ENCODE measurements at regions not wholly inside any gene's neighbourhood (a gene's known extent, or its start where the extent isn't known, plus 50 kb on each side); places are given as distances from the start of the nearest gene placed in this dataset.

DNA sequence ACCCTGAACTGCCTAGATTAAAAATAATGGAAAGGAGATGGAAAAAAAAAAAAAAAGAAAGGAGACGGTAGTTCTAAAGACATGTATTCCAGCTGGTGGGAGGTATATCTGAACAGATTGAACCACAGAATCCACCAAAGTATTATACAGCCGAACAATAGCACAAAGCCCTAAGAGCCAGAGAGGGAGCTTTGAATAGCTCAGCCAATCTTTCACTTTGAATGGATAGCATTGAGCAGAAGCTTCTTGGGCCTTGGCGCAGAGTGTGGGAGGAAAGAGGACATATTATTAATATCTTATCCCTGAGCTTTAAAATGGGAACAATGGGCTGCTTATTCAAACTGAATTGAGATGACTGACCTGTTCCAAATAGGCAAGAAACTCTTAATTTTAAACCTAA is 147.8 kb upstream of the PAQR3 start:
- Histone ChIP-seq H3K27me3 (replicated peaks) (no peaks in the 10 kb centered on the region), H3K27ac (no peak overlapping the region), H3K4me3 (ENCODE audit: low read depth, low read length) (no peak overlapping the region), H3K36me3 (replicated peaks) (no peaks in the 10 kb centered on the region)
- no peak for DNase-seq
- in situ Hi-C loops (cut with HindIII; ENCODE audit: low pct_ligation_motif_present, low sequenced_read_pairs), result no loop called here
- TF ChIP-seq, protein P1, sequence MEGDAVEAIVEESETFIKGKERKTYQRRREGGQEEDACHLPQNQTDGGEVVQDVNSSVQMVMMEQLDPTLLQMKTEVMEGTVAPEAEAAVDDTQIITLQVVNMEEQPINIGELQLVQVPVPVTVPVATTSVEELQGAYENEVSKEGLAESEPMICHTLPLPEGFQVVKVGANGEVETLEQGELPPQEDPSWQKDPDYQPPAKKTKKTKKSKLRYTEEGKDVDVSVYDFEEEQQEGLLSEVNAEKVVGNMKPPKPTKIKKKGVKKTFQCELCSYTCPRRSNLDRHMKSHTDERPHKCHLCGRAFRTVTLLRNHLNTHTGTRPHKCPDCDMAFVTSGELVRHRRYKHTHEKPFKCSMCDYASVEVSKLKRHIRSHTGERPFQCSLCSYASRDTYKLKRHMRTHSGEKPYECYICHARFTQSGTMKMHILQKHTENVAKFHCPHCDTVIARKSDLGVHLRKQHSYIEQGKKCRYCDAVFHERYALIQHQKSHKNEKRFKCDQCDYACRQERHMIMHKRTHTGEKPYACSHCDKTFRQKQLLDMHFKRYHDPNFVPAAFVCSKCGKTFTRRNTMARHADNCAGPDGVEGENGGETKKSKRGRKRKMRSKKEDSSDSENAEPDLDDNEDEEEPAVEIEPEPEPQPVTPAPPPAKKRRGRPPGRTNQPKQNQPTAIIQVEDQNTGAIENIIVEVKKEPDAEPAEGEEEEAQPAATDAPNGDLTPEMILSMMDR (IDR thresholded peaks at IDR 0.05; ENCODE audit: low read depth, low read length, missing control alignments), result no peak

DNA sequence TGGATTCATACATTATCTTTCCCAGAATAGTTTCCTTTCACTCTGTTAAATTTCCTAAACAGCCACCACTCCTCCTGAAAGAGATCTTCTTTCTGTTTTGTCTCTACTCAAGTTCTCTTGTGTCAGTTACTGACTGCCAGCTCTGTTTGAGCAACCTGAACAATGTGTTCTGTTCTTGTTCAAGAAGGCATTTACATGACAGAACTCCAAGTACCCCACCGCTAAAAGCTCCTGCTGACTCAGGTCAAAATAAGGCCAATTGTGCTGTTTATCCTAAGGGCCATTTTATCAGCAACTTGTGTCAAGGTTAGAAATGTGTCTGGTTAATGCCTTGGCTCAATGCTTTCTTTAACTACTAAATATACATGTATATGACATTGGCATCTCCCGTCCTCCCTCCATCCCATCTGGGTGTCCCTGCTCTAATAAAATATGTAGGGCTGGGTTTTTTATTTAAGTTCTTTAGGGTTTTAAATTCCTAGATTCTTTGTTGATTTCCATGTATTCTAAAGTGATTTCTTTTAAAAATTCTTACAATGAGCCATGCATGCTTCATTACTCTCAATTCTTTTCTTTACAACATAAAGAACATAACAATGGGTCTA is 144.3 kb upstream of the PAQR3 start:
- Histone ChIP-seq H3K36me3 (replicated peaks) (no peaks in the 10 kb centered on the region), H3K4me3 (ENCODE audit: low read depth, low read length) (no peak overlapping the region), H3K27ac (no peak overlapping the region), H3K27me3 (replicated peaks) (no peaks in the 10 kb centered on the region)
- no peak for DNase-seq
- in situ Hi-C loops (cut with HindIII; ENCODE audit: low pct_ligation_motif_present, low sequenced_read_pairs), result no loop called here
- TF ChIP-seq, protein P1 (IDR thresholded peaks at IDR 0.05; ENCODE audit: low read depth, low read length, missing control alignments), result no peak

DNA sequence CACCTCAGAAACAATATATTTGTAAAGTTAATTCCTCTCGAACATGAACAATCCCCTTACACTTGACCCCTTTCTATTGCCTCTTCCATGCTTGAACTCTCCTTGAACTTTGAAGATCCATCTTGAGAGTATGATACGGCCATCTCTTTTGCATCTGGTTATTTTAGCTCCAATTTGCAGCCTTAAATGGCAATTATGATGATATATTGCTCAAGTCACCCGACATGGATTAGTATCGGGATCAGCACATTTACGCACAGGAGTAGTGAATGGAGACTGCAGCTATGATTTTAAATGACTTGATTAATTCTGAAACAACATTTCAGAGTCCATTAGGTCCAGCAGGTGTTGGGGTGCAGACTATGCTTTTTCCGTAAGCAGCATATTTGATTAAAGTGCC is 143.8 kb upstream of the PAQR3 start:
- Histone ChIP-seq H3K27me3 (replicated peaks) (no peaks in the 10 kb centered on the region), H3K27ac (no peak overlapping the region), H3K4me3 (ENCODE audit: low read depth, low read length) (no peak overlapping the region), H3K36me3 (replicated peaks) (no peaks in the 10 kb centered on the region)
- TF ChIP-seq, protein P1 (IDR thresholded peaks at IDR 0.05; ENCODE audit: low read depth, low read length, missing control alignments), result no peak
- DNase-seq, result no peak
- in situ Hi-C loops (cut with HindIII; ENCODE audit: low pct_ligation_motif_present, low sequenced_read_pairs), result no loop called here

DNA sequence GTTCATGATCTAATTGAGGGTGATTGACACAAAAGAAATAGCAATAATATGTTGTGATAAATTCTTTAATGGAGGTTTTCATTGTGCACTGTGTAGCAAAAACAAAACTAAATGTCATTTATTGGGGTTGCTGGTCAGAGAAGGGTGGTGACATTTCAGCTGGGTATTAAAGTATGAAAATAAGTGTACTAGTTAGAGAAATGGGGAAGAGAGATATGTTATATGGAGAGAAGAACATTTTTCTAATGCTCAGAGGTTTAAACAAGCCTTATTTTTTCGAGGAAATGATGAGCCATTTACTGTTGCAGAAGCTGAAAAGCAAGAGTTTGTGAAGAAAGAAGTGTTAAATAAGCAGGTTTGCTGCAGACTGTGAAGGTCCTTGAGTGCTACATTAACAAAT is 142.7 kb upstream of the PAQR3 start:
- in situ Hi-C loops (cut with HindIII; ENCODE audit: low pct_ligation_motif_present, low sequenced_read_pairs), result no loop called here
- DNase-seq, result no peak

DNA sequence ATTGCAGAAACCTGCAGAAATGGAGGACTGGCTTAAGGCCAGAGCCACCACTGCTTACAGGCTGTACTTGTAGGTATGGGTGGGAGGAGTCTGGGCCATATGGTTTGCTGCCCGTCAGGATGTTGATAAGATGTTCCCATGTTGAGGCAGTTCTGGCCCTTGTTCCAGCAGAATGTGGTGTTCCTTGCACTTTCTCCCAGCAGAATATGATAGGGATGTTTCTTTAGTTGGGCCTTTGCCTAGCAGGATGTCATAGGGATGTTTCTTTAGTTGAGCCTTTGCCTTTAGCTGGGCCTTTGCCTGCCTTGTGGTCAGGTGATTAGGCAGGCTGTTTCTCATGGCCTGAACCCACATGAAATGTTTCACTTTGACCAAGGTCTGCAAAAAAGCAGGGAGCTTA is 139.1 kb upstream of the PAQR3 start:
- no peak overlapping the region for H3K27ac ChIP-seq
- no peak overlapping the region for H3K4me3 ChIP-seq (ENCODE audit: low read depth, low read length)
- H3K36me3 ChIP-seq (replicated peaks), result no peaks in the 10 kb centered on the region
- H3K27me3 ChIP-seq (replicated peaks), result no peaks in the 10 kb centered on the region
- no peak for DNase-seq
- TF ChIP-seq, protein P1 (IDR thresholded peaks at IDR 0.05; ENCODE audit: low read depth, low read length, missing control alignments), result no peak
- in situ Hi-C loops (cut with HindIII; ENCODE audit: low pct_ligation_motif_present, low sequenced_read_pairs), result no loop called here

More for the DNA sequence above, 142.7 kb upstream of the PAQR3 start:
- TF ChIP-seq, protein P1 (IDR thresholded peaks at IDR 0.05; ENCODE audit: low read depth, low read length, missing control alignments), result no peak
- Histone ChIP-seq H3K27me3 (replicated peaks) (no peaks in the 10 kb centered on the region), H3K4me3 (ENCODE audit: low read depth, low read length) (no peak overlapping the region), H3K27ac (no peak overlapping the region), H3K36me3 (replicated peaks) (no peaks in the 10 kb centered on the region)

DNA sequence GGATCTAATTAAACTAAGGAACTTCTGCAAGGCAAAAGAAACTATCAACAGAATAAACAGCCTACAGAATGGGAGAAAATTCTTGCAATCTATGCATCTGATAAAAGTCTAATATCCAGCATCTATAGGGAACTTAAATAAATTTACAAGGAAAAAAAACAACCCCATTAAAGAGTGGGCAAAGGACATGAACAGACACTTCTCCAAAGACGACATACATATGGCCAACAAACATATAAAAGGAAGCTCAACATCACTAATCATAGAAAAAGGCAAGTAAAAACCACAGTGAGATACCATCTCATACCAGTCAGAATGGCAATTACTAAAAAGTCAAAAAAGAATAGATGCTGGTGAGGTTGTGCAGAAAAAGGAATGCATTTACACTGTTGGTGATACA is 134.8 kb upstream of the PAQR3 start:
- DNase-seq, result no peak
- no peak overlapping the region for H3K27ac ChIP-seq
- H3K36me3 ChIP-seq (replicated peaks), result no peaks in the 10 kb centered on the region
- TF ChIP-seq, protein P1 (IDR thresholded peaks at IDR 0.05; ENCODE audit: low read depth, low read length, missing control alignments), result no peak
- no peaks in the 10 kb centered on the region for H3K27me3 ChIP-seq (replicated peaks)
- in situ Hi-C loops (cut with HindIII; ENCODE audit: low pct_ligation_motif_present, low sequenced_read_pairs), result no loop called here
- H3K4me3 ChIP-seq (ENCODE audit: low read depth, low read length), result no peak overlapping the region
